Activated CD4-positive, alpha-beta T cell treated with anti-CD3 and anti-CD28 coated beads for 36 hours (primary cell): ENCODE measurements at regions not wholly inside any gene's neighbourhood (a gene's known extent, or its start where the extent isn't known, plus 50 kb on each side); places are given as distances from the start of the nearest gene placed in this dataset.
A peak's percentile ranks its signal among the peaks of the same experiment; 100 is the strongest.

Experiments used
- ATAC-seq: fragments of 200-7000 bp; cut with Tn5 transposase; one replicate; pipeline ENCODE4 v1.10.0; 2021; ENCODE audit warnings: mild to moderate bottlenecking, moderate library complexity
- CTCF ChIA-PET: fragments of 350-600 bp; sonication (Branson Sonifier 250); formaldehyde crosslinking; loops from one replicate; lab custom pipeline; 2021; ENCODE audit warnings: antibody characterized with exemption; lab: Charles Lee
- POLR2A ChIA-PET: fragments of 350-600 bp; sonication (Branson Sonifier 250); formaldehyde crosslinking; loops from one replicate; lab custom pipeline; 2021; ENCODE audit warnings: antibody characterized with exemption, inconsistent platforms; lab: Charles Lee
- DNase-seq: peaks from one replicate; pipeline ENCODE4 v3.0.0-alpha.2; 2020
- H3K27ac Mint-ChIP-seq: one replicate; pipeline ENCODE4 v1.8.0; 2021; ENCODE audit warnings: mixed read lengths
- H3K27me3 Mint-ChIP-seq: one replicate; pipeline ENCODE4 v1.8.0; 2021; ENCODE audit warnings: mixed read lengths
- H3K36me3 Mint-ChIP-seq: one replicate; pipeline ENCODE4 v1.8.0; 2021; ENCODE audit warnings: low read depth, mixed read lengths
- H3K4me1 Mint-ChIP-seq: one replicate; pipeline ENCODE4 v1.8.0; 2021; ENCODE audit warnings: mixed read lengths
- H3K4me3 Mint-ChIP-seq: one replicate; pipeline ENCODE4 v1.8.0; 2021; ENCODE audit warnings: mild to moderate bottlenecking, moderate library complexity, mixed read lengths
- H3K9me3 Mint-ChIP-seq: one replicate; pipeline ENCODE4 v1.8.0; 2021; ENCODE audit warnings: low read depth, mixed read lengths
- intact Hi-C, 2 experiments: fragments of 100-400 bp; cut with DNase I in 1 of 2; cut with micrococcal nuclease in 1 of 2; formaldehyde crosslinking; loops; one replicate each; pipeline versions ENCODE4 v1.14.2 to v1.15.1; 2022 to 2024; cut with DNase I, micrococcal nuclease

DNA sequence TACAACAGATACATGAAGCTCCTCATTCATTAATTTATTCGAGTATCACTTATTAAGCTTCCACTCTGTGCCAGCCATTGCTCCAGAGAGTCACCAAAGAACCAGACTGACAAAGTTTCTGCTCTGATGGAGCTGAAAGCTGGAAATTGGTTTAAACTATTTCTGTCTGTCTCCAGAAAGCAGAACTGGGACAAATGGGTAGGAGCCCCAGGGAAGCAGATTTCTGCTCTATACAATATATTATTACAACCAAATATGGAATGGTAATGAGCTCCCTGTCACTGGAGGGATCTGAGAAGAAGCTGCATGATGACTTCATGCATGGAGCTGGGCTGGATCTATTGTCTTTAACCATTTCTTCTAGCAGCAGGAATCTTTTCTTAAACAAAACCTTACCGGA lies 165.4 kb upstream of the ADO start:
- POLR2A ChIA-PET = no interaction called here
- Mint-ChIP-seq H3K27ac (no peak overlapping the region), H3K36me3 (no peaks in the 10 kb centered on the region), H3K4me3 (no peak overlapping the region), H3K4me1 (peaks cover 32% of the 10 kb centered on the region), H3K27me3 (no peaks in the 10 kb centered on the region), H3K9me3 (no peaks in the 10 kb centered on the region)
- intact Hi-C loops = loop anchor here in 1 of 2 experiments (5.0 kb wide), 1 partner anchor 592 kb away; no protein-coding TSS in a partner anchor
- DNase-seq = no peak
- ATAC-seq = no peak
- CTCF ChIA-PET = interaction anchor here (0.6 to 1.1 kb wide), 5 partner anchors 15 to 388 kb away, joined by 3 to 4 read pairs (median 3); no protein-coding TSS in a partner anchor

DNA sequence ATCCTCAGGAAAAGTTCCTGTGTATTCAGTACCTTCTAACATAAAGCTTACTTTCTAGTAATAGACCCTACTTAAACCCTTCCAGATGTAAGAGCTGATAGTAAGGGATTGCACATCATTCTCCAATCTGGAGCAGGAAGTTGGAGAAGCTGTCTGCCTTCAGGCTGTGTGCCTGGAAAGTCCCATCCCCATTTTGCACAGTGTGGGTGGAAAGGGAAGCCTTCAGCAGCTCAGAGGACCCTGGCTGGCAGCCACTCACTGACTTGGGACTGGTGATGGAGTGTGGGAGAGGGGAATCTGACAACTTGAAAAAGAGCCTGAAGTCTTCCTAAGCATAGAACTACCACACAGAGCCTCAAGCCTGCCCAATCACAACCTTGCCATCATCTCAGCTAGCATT lies 164.1 kb upstream of the ADO start:
- no peak overlapping the region for H3K27ac Mint-ChIP-seq
- DNase-seq (peak; percentile 19), ATAC-seq (no peak)
- intact Hi-C loops = no loop called here
- H3K4me1 Mint-ChIP-seq = peaks cover 28% of the 10 kb centered on the region
- CTCF ChIA-PET = interaction anchor here (0.9 to 1.1 kb wide), 3 partner anchors 9 to 178 kb away, joined by 3 to 7 read pairs (median 5); no protein-coding TSS in a partner anchor
- POLR2A ChIA-PET = no interaction called here
- no peak overlapping the region for H3K4me3 Mint-ChIP-seq
- H3K36me3 Mint-ChIP-seq = no peaks in the 10 kb centered on the region
- H3K9me3 Mint-ChIP-seq = no peaks in the 10 kb centered on the region
- no peaks in the 10 kb centered on the region for H3K27me3 Mint-ChIP-seq

DNA sequence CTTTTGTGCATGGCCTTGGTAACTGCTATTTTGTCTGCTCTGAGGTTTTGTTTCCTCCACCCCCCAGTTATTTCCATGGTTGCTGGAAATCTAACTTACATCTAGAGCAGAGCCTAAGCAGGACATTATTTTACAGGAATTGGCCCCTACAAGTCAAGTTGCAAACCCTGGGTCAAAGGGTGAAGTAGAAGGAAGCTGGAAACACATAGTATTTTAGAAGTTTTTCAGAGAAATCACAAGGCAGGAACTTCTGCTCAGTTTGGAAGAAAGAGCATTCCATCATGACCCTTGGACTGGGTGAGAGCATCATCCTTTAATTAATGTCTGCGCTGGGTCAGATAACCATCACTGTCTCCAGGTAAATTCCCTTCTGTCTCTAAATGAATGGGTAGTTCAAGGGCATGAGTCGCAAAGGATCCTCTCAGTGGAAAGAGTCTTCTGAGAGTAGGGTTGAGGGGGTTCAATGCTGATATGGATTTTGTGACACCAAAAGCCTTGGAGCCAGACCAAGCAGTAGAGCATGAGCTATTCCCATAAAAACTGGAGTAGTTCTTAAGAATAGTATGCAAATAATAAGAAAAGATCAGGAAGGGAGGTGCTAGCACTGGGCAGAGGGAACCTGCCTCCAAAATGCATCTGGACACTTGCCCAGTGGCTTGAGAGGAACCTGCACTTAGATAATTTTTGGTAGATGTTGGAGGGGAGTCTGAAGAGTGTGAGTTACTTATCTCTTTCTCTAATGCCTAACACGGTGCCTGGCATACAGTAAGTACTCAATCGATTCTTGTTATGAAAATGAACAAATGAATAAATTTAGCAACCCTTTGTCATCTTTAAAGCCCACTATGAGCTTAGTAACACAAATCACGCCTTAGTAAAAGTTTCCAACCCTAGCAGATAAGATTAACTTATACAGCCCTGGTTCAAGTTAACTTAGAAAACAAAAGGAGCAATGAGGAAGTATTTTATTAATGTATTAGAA lies 160.6 kb upstream of the ADO start:
- H3K9me3 Mint-ChIP-seq = no peaks in the 10 kb centered on the region
- no peaks in the 10 kb centered on the region for H3K36me3 Mint-ChIP-seq
- peak; percentile 82 for ATAC-seq
- intact Hi-C loops = loop anchor here in 1 of 2 experiments (2.0 kb wide), 1 partner anchor 37 kb away; no protein-coding TSS in a partner anchor
- H3K27ac Mint-ChIP-seq = peak overlapping the region; percentile 58
- ChIA-PET CTCF (no interaction called here), POLR2A (no interaction called here)
- no peak for DNase-seq
- H3K4me1 Mint-ChIP-seq = peaks cover 41% of the 10 kb centered on the region
- no peaks in the 10 kb centered on the region for H3K27me3 Mint-ChIP-seq
- no peak overlapping the region for H3K4me3 Mint-ChIP-seq

DNA sequence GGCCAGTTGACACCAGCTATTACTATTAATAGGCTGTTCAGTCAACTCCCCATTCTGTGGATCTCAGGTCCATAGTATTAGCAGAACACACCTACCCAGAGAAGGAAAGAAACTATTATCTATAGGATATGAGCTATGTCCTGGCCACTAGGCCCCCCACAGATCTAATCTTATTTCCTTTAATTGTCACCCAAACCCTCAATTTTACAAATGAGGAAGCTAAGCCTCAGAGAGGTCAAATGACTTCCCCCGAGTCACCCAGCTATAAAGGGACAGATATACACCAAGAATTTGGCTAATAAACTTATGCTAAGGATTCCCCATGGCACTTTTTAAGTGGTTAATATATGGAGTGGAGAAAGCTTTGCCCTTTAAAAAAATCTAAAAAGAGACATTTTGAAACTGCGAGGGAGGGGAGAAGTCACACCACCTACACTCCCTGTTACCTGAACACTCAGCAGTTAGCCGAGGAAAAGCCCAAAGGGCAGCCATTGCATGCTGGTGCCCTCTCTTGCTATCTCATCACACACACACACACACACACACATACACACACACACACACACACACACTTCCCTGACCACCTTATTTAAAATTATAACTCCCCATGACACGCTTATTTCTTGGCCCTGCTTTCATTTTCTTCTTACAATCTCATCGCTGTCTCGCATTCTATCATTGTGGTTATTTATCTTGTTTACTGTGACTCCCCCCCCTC lies 157.0 kb upstream of the ADO start:
- H3K4me1 Mint-ChIP-seq = peaks cover 38% of the 10 kb centered on the region
- no peak overlapping the region for H3K4me3 Mint-ChIP-seq
- intact Hi-C loops = no loop called here
- no peaks in the 10 kb centered on the region for H3K36me3 Mint-ChIP-seq
- peaks cover 2% of the 10 kb centered on the region for H3K27me3 Mint-ChIP-seq
- DNase-seq (peak; percentile 36), ATAC-seq (peak; percentile 45)
- H3K27ac Mint-ChIP-seq = no peak overlapping the region
- CTCF ChIA-PET = interaction anchor here (0.6 to 1.4 kb wide), 4 partner anchors 9 to 352 kb away, joined by 3 to 4 read pairs (median 4); no protein-coding TSS in a partner anchor
- POLR2A ChIA-PET = no interaction called here
- no peaks in the 10 kb centered on the region for H3K9me3 Mint-ChIP-seq

DNA sequence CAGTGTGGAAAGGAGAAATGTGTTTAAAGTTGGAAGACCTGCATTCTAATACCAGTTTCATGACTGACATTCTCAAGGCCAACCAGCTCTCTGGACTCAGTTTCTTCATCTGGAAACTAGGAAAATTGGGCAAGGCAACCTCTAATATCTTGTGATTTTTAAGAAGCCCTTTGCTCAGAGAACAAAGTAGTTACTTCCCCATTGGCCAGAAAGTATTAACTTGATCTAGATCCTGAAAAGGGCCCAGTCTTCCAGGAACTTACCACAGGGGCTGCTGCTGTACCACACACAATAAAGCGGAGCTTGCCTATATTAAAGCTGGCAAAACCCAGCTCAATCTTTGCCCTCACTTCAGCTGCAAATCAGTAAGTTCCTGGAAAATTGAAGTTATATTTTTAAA lies 155.6 kb upstream of the ADO start:
- Mint-ChIP-seq H3K27me3 (peaks cover 2% of the 10 kb centered on the region), H3K27ac (no peak overlapping the region), H3K36me3 (no peaks in the 10 kb centered on the region), H3K4me1 (peaks cover 29% of the 10 kb centered on the region), H3K4me3 (no peak overlapping the region), H3K9me3 (no peaks in the 10 kb centered on the region)
- ATAC-seq = no peak
- ChIA-PET CTCF (interaction anchor here (0.8 to 1.4 kb wide), 4 partner anchors 9 to 168 kb away, joined by 3 to 5 read pairs (median 4); no protein-coding TSS in a partner anchor), POLR2A (no interaction called here)
- DNase-seq = no peak
- intact Hi-C loops = no loop called here

DNA sequence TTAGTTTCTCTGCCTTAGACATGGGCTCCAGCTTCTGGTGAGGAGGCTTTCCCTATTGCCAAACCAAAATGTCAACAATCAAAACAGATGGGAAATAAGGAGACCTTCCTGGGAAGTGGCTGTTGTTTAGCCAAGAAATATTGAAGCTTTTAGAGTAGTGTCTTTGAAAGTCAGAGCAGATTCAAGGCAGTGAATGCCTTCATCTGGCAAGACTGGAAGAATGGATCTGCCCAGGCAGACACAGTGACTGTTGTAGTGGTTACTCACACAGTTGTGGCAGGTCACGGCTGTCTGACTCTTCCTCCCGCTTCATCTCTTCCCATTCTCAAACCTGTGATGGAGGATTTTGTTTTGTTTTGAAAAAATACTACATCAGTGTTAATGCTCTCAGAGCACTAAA lies 154.1 kb upstream of the ADO start:
- no peak overlapping the region for H3K27ac Mint-ChIP-seq
- intact Hi-C loops = no loop called here
- peaks cover 4% of the 10 kb centered on the region for H3K9me3 Mint-ChIP-seq
- ATAC-seq = no peak
- DNase-seq = no peak
- no peaks in the 10 kb centered on the region for H3K36me3 Mint-ChIP-seq
- H3K4me1 Mint-ChIP-seq = peaks cover 29% of the 10 kb centered on the region
- CTCF ChIA-PET = interaction anchor here (0.7 kb wide), 1 partner anchor 705 kb away, joined by 3 read pairs; no protein-coding TSS in a partner anchor
- peaks cover 6% of the 10 kb centered on the region for H3K27me3 Mint-ChIP-seq
- no peak overlapping the region for H3K4me3 Mint-ChIP-seq
- POLR2A ChIA-PET = interaction anchor here (0.6 kb wide), 1 partner anchor 892 kb away, joined by 4 read pairs; no protein-coding TSS in a partner anchor

DNA sequence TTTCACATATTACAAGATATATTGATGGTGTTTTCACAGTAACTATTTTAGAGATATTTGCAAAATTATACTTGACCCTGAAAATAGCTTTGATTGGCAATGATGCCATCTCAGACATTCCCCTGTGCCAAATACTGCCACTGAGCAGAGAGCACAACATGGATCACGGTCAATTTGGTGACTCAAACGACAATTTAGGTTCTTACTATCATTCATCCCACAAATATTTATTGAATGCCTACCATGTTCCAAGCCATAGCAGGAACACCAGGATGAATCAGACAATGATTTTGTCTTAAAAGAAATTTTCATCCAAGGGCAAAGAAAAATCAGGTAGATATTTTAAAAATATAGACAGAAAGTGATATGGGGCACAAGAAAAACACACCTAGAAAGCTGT lies 153.2 kb upstream of the ADO start:
- Mint-ChIP-seq H3K36me3 (no peaks in the 10 kb centered on the region), H3K27me3 (peaks cover 6% of the 10 kb centered on the region), H3K27ac (no peak overlapping the region), H3K4me3 (no peak overlapping the region), H3K9me3 (peaks cover 4% of the 10 kb centered on the region), H3K4me1 (peaks cover 33% of the 10 kb centered on the region)
- ChIA-PET POLR2A (no interaction called here), CTCF (no interaction called here)
- DNase-seq (no peak), ATAC-seq (no peak)
- intact Hi-C loops = no loop called here

DNA sequence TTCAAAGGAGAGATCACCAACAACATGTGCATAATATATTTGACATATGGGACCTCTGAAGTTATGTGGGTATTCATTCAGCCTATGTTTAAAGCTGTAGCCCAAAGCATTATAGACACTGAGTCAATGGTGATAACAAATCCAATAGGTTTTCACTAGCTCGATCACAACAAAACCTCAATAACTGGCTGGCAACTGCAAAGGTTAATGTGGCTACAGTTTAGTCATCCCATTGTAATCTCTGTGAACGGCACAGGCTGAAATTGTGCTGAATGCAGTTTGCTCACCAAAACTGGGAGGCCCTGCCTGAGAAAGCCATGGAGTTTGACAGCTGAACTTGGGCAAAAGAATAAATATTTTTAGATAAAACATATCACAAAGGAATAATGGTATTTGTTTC lies 152.4 kb upstream of the ADO start:
- peaks cover 6% of the 10 kb centered on the region for H3K27me3 Mint-ChIP-seq
- intact Hi-C loops = no loop called here

DNA sequence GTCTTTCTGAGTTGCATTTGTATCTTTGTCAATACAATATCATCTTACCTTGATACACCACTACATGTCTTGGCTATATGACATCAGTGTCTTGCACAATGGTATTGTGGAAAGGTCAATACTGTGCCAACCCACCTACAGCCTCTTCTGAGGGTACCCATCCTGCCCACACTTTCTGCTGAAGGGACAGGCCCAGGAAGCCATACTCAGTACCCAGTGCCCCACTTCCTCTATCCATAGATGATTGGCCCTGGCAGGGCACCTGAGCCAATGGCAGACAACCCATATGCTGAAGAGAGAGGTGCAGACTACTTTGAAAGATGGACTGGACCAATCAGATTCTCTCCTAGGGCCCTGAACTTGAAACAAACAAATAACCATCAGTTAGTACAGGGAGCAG lies 152.0 kb upstream of the ADO start:
- ATAC-seq = peak; percentile 52
- intact Hi-C loops = no loop called here
- H3K9me3 Mint-ChIP-seq = peaks cover 4% of the 10 kb centered on the region
- ChIA-PET CTCF (interaction anchor here (0.9 kb wide), 1 partner anchor 81 kb away, joined by 3 read pairs; no protein-coding TSS in a partner anchor), POLR2A (interaction anchor here (0.6 kb wide), 1 partner anchor 280 kb away, joined by 4 read pairs; no protein-coding TSS in a partner anchor)
- peaks cover 27% of the 10 kb centered on the region for H3K4me1 Mint-ChIP-seq
- H3K27me3 Mint-ChIP-seq = peaks cover 6% of the 10 kb centered on the region
- no peak overlapping the region for H3K27ac Mint-ChIP-seq
- peak; percentile 20 for DNase-seq
- no peaks in the 10 kb centered on the region for H3K36me3 Mint-ChIP-seq
- H3K4me3 Mint-ChIP-seq = no peak overlapping the region

More for the DNA sequence above, 152.4 kb upstream of the ADO start:
- peaks cover 4% of the 10 kb centered on the region for H3K9me3 Mint-ChIP-seq
- H3K4me3 Mint-ChIP-seq = no peak overlapping the region
- no peaks in the 10 kb centered on the region for H3K36me3 Mint-ChIP-seq
- no peak overlapping the region for H3K27ac Mint-ChIP-seq
- DNase-seq (peak; percentile 18), ATAC-seq (peak; percentile 40)
- POLR2A ChIA-PET = interaction anchor here (0.6 kb wide), 1 partner anchor 279 kb away, joined by 4 read pairs; no protein-coding TSS in a partner anchor
- CTCF ChIA-PET = interaction anchor here (0.9 kb wide), 1 partner anchor 81 kb away, joined by 3 read pairs; no protein-coding TSS in a partner anchor
- H3K4me1 Mint-ChIP-seq = peaks cover 31% of the 10 kb centered on the region

DNA sequence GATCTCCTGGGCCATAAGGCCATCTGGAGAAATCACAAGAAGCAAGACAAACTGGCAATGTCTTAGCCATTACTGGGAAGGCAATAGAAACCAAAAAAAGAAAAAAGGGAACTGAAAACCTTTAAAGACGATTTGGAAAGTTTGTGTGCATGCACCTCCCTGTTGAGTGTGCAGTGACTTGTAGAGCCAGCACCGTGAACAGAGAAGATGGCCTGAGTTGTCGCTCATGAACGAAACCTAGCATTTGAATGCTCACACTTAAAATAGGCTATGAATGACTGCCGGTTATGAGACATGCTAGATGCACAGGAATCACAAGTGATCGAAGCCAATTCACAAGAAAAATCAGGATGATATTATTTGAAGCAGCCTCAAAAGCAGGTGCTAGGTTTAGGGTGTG lies 151.3 kb upstream of the ADO start:
- no peak for ATAC-seq
- Mint-ChIP-seq H3K36me3 (no peaks in the 10 kb centered on the region), H3K27me3 (peaks cover 6% of the 10 kb centered on the region), H3K4me3 (no peak overlapping the region), H3K9me3 (peaks cover 4% of the 10 kb centered on the region), H3K4me1 (peaks cover 22% of the 10 kb centered on the region), H3K27ac (no peak overlapping the region)
- no peak for DNase-seq
- intact Hi-C loops = no loop called here
- ChIA-PET CTCF (no interaction called here), POLR2A (no interaction called here)

DNA sequence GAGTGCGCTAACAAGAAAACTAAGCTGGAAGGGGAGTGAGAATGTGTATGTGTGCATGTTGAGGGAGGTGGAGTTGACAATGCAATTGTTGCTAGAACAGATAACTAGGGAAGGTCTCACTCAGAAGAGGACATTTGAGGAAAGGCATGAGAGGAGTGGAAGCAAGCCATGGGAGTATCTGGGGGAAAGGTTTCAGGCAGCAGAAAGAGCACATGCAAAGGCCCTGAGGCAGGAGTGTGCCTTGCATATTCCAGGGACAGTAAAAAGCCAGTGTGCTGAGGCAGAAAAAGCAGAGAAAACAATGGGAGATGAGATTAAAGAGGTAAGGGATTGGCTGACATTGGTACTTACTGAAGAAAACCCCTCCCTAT lies 149.6 kb upstream of the ADO start:
- H3K27me3 Mint-ChIP-seq = peaks cover 4% of the 10 kb centered on the region
- no peaks in the 10 kb centered on the region for H3K36me3 Mint-ChIP-seq
- POLR2A ChIA-PET = no interaction called here
- peaks cover 17% of the 10 kb centered on the region for H3K4me1 Mint-ChIP-seq
- CTCF ChIA-PET = interaction anchor here (0.8 kb wide), 1 partner anchor 53 kb away, joined by 5 read pairs; no protein-coding TSS in a partner anchor
- H3K9me3 Mint-ChIP-seq = peaks cover 4% of the 10 kb centered on the region
- no peak overlapping the region for H3K4me3 Mint-ChIP-seq
- intact Hi-C loops = no loop called here
- ATAC-seq (no peak), DNase-seq (no peak)
- H3K27ac Mint-ChIP-seq = no peak overlapping the region
